ENCODE measurements at regions not wholly inside any gene's neighbourhood (a gene's known extent, or its start where the extent isn't known, plus 50 kb on each side); places are given as distances from the start of the nearest gene placed in this dataset.
A peak's percentile ranks its signal among the peaks of the same experiment; 100 is the strongest.

- TF ChIP-seq, protein P1, sequence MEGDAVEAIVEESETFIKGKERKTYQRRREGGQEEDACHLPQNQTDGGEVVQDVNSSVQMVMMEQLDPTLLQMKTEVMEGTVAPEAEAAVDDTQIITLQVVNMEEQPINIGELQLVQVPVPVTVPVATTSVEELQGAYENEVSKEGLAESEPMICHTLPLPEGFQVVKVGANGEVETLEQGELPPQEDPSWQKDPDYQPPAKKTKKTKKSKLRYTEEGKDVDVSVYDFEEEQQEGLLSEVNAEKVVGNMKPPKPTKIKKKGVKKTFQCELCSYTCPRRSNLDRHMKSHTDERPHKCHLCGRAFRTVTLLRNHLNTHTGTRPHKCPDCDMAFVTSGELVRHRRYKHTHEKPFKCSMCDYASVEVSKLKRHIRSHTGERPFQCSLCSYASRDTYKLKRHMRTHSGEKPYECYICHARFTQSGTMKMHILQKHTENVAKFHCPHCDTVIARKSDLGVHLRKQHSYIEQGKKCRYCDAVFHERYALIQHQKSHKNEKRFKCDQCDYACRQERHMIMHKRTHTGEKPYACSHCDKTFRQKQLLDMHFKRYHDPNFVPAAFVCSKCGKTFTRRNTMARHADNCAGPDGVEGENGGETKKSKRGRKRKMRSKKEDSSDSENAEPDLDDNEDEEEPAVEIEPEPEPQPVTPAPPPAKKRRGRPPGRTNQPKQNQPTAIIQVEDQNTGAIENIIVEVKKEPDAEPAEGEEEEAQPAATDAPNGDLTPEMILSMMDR (IDR thresholded peaks at IDR 0.05), result peak; percentile 40 to 70 (median 51)
- TF ChIP-seq POLR2A (IDR thresholded peaks at IDR 0.05), result no peak
Measured at GRCh38 chr10:105950410-105950809, 1214.1 kb downstream of the SORCS1 start.

Measured in uterus (tissue), 2 donors.